NCI-H1436 treated with DMSO at 0.1 percent for 48 hours (cell line): ENCODE measurements at regions not wholly inside any gene's neighbourhood (a gene's known extent, or its start where the extent isn't known, plus 50 kb on each side); places are given as distances from the start of the nearest gene placed in this dataset.
"Not testable (repeated sequence)": the region's sequence is repeated elsewhere in the genome, so short reads cannot be mapped to it uniquely, and the experiment has no call there.

Experiments
- DNase-seq: peaks from one replicate; lab custom pipeline; 2025; lab: John Stamatoyannopoulos, UW

DNA sequence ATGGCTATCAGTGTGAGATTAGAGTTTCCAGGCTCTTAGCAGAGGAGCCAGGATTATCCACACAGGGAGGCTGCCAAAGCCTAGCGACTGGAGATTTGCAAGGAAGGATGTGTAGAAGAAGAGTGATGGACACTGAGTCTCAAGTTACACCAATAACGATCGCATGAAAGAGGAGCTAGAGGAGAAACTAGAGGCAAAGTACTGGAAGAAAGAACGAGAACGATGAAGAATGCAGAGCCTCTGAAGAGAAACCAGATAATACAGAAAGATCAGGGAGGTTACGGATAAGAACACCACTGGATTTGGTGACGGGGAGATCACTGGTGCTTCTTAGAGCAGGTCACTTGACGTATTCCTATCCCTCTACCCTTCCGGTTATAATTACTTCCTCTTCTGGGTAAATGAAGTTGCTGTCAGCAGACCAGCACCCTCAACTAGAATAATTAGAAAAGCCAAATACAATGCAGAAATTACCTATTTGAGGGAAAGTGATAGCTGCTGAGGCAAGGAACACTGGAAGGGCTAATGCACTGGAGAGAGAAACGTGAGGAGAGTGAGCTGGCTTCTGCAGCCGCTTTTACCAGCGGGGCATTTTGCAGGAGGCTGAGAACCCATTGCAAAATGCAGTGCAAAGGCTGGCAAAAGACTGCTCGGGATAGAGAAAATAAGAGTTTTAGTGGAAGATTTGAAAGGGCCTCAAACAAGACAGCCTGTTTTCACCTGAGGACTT lies 93.1 kb upstream of the HIF1A start:
- DNase-seq, result no peak

- no peak for DNase-seq
Measured at GRCh38 chr14:61602733-61603077, 92.6 kb upstream of the HIF1A start.

DNA sequence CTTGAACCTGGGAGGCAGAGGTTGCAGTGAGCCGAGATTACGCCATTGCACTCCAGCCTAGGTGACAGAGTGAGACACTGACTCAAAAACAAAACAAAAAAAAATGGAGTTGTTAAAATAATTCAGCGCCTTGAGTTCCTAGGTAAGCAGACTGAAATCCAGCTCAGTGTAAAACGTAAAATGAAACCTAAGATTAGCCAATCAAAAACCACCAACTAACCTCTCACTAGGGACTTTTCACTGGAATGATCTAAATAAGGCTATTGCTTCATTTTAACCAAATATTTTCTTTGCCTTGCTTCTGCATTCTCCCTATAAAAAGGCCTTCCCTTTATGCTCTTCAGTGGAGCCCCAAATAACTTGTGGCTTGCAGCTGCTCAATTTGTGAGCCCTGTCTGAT lies 91.6 kb upstream of the HIF1A start:
- no peak for DNase-seq

DNA sequence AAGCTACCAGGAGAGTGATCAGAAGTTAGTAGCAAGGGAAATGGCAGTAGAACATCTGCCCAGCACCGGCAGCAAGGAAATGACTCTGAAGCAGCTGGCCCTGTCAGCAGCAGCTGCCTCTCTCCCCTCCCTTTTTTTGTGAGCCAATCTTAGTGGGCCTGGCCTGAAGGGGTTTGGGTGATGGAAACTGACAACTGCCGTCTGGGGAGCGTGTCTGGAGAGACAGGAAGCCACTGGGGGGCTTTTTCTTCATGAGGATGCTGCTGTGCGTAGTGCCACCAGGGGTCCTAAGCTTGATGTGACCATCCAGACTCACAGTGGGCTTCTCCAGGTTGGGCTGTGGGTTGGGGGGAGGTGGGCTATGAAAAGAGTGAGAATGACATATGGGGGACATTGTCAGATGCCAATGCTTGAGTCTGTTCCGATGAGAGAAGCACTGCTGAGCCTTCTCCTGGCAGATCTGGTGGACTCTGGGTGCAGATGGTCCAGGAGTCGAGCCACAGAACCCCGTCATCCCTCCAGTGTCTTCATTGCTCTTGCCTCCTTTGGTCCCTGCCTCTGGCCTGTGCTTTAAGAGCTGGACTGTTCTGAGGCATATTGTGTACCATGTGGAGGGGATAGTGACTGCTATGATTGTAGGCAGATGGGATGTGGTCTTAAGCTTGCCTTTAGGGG lies 87.6 kb upstream of the HIF1A start:
- no peak for DNase-seq

- DNase-seq, result peak; percentile 85
Measured at GRCh38 chr14:61608245-61609165, 86.8 kb upstream of the HIF1A start.

DNA sequence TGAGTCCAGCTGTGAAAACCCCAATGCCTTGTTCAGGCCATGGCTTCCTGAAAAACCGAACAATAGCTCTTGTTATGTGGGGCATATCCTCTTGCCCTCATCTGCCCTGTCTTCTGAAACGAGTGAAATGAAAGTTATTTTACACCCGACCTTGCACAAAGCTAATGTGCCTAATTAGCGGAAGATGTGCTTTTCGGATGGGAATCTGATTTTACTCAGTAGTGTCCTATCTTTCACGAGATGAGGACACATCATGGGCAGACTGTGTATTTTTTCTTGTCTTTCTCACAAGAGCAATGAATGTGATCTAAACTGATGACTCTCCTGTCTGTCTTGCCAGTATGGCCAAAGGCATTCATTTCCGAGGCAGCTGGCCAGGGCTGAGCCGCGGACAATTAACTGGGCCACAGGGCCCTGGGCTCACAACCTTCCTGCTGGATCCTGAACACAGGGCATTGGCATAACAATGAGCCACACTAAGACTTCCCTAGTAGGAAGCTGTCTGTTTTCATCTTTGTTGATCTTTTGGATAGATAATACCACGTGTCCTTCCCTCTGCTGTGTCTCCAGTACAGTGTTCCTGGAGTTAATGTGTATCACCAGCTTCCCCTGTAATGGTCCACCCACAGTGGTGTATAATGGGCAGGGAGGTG lies 86.0 kb upstream of the HIF1A start:
- DNase-seq, result no peak

- no peak for DNase-seq
Measured at GRCh38 chr14:61609884-61610283, 85.4 kb upstream of the HIF1A start.

- no peak for DNase-seq
Measured at GRCh38 chr14:61610900-61611299, 84.4 kb upstream of the HIF1A start.

DNA sequence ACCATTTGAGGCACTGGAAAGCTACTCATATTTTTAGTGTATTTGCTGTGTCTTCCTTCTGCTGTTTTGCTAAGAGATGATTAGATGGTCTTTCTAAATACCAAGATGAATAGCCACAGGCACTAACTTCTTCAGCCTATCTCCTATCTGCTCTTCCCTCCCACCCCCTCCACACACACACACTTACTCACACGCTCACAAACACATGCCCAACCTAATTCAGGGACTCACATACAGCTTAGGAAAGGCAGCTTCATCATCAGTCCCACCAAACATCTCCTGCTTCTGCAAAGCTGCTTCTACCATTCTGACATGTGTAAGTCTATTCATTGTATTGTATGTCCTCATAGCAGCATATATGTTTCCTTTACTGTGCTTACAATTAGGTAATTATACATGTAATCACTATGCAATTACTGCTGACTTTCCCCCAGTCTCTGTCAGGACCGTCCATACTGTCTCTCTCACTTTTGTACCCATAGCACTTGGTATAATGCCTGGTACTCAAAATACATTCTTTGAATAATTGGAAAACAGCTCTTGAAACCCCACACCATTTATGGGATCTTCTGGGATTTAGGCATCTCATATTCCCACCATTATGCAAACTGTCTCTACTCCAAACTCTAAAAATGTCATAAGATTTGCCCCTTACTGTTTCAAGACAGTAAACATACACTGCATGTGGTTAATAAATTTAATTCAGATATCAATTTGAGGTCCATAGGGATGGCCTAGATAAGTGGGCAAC lies 83.3 kb upstream of the HIF1A start:
- no peak for DNase-seq

DNA sequence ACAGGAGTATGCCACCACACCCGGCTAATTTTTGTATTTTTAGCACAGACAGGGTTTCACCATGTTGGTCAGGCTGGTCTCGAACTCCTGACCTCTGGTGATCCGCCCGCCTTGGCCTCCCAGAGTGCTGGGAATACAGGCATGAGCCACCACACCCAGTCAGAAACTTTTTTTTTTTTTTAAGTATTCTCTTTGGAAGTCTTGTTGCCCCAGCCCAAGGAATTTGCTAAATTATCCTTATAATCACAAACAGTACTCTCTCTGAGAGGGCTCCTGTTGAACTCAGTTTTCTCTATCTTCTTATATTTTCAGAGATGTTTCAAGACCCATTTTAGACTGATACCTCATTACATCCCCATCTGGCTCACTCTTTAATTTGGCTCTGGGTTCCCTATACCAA lies 82.3 kb upstream of the HIF1A start:
- not testable (repeated sequence) for DNase-seq

GRCh38 chr14:61614693-61615092 lies 80.6 kb upstream of the HIF1A start:
- DNase-seq, result no peak

DNA sequence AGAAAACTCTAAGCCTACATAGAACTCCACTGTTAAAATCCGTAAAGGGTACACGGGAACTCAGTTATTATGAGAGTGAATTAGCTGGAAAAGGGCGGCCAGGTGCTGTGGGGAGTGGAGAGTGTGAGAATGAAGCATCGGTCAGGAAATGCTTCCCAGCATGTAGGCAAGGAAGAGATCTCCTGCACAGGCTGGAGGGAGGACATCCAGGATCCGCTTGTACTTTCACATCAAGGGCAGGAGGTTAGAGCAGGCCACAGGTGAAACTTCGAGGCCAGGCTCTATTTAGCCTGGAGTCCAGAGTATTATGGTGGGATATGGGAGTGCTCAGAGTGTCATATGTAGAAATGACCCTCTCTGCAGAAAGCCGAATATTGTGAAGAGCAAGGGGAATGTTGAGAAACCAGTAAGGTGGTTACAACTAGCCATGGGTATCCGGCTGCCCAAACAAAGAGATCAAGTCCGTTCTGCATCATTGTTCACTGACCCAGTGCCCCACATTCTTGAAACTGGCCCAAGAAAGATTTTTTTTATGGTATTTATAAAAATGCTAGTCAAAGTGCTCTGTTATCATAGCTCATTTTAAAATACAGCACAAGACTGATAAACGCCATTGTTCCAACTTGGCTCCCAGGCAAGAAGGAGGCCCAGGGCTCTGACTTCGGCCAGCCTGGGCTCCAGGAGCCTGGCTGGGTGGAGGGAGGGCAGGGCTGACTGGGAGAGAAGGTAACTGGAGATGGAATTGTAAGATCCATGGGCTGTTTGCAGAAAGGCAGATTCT lies 79.4 kb upstream of the HIF1A start:
- no peak for DNase-seq

DNA sequence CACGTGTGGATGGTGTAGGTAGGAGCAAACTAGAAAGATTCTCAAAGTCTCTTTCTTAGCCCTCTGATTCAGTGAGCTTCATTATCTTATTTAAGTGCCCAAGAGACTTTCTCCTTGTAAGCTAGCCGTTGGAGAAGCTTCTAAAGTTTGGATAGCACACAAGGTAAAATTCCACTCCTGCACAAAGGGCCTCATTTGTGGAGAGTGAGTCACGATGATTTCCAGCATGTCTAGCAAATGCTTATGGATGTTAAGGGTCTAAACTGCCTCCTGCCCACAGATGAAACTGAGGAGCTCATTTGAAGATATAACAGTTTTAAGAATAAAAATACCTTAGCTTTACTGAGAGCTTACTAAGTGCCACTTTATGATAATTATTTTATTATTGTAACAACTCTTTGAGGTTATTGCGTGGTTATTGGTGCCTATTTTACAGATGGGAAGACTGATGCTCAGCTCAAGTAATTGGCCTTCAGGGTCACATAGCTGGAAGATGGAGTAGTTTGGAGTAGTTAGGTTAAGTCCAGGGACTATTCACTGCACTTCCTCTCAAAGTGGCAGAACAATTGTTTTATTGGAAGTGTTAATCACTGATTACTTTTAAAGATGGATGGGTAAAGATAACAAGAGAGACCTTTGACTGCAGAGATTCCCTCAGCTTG lies 78.7 kb upstream of the HIF1A start:
- DNase-seq, result no peak

DNA sequence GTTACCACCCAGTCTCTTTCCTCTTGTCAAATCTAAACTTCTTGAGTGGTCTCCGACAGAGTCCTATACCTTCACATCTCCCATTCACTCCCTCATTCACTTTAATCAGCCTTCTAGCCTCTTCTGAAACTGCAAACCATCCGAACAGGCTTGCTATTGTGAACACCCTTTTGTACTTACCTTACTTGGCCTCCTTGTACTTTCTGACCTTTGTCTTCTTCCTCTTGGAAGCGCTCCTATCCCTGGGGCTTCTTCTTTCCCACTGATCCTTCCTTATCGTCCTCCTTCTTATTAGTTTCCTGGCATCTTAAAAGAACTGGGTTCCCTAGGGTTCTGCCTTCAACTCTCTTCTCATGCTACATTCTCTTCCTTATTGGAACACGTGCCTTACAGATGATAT lies 76.9 kb upstream of the HIF1A start:
- DNase-seq, result no peak

GRCh38 chr14:61619494-61619893 lies 75.8 kb upstream of the HIF1A start:
- DNase-seq, result no peak

- no peak for DNase-seq
Measured at GRCh38 chr14:61620130-61620946, 75.0 kb upstream of the HIF1A start.

DNA sequence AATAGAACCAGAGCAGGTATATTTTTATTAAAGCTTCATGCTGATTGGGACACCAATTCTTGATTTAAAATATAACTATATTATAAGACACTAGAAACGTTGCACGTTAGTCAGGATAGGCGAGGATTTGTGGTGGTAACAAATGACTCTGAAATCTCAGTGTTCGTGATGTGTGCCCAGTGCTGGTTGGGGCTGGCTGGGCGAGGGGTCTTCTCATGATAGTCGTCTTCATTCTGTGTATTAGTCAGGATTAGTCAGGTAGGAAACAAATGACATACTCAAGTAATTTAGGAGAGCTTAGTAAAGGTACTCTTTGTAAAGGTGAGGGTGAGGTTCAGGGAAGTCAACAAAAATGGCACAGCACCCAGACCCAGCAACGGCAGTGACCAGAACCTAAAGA lies 73.9 kb upstream of the HIF1A start:
- no peak for DNase-seq

DNA sequence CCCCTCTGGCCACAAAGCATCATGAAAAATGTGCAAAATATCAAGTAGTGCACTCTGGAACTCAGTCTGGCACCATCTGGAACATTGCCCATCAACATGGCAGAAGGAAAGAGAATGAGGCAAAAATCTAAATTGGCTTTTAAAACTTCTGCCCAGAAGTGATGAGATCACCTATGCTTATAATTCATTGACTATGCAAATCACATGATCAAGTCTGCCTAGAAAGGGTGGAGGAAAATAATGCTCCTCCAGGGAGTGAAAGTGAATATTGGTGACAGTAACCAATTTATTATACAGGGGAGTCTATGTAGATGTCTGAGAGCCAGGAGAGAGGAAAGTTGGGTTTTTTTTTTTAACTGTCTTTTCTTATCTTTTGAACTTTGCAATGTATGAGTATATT lies 73.3 kb upstream of the HIF1A start:
- DNase-seq, result no peak

GRCh38 chr14:61623927-61624326 lies 71.4 kb upstream of the HIF1A start:
- no peak for DNase-seq
